H1 (cell line): ENCODE measurements at regions not wholly inside any gene's neighbourhood (a gene's known extent, or its start where the extent isn't known, plus 50 kb on each side); places are given as distances from the start of the nearest gene placed in this dataset.

Experiments used
- CTCF ChIA-PET: fragments of 300-600 bp; sonication (Branson Sonifier 250); formaldehyde crosslinking; loops from one replicate; lab custom pipeline; 2021; ENCODE audit not compliant: partially characterized antibody; lab: Charles Lee
- POLR2A ChIA-PET: fragments of 300-600 bp; sonication (Branson Sonifier 250); formaldehyde crosslinking; loops from one replicate; lab custom pipeline; 2021; ENCODE audit warnings: inconsistent platforms; ENCODE audit not compliant: partially characterized antibody; lab: Charles Lee
- DNase-seq, 2 experiments: peaks; one replicate each; pipeline versions ENCODE4 v3.0.0 to v3.0.0-alpha.2; 2010 to 2022; ENCODE audit warnings: low spot score in 2 of 2, low read depth in 1 of 2, mixed read lengths in 1 of 2
- FAIRE-seq: peaks from 2 replicates; lab custom pipeline; 2011; peaks lifted over from hg19 to GRCh38; lab: Jason Lieb, UNC
- H2AFZ ChIP-seq: 2 replicates; pipeline ENCODE4 v1.8.1; 2012; ENCODE audit warnings: low read length, inconsistent platforms
- H2AK5ac ChIP-seq: 2 replicates; pipeline ENCODE4 v1.6.1; 2013; ENCODE audit warnings: low read depth, low read length
- H2BK120ac ChIP-seq: replicated peaks from 2 replicates; pipeline ENCODE3; 2013; ENCODE audit warnings: low read depth, low read length, inconsistent platforms
- H2BK12ac ChIP-seq: 2 replicates; pipeline ENCODE4 v1.6.1; 2013; ENCODE audit warnings: low read depth, low read length
- H2BK15ac ChIP-seq: 2 replicates; pipeline ENCODE4 v1.6.1; 2013; ENCODE audit warnings: low read length
- H2BK20ac ChIP-seq: 2 replicates; pipeline ENCODE4 v1.6.1; 2013; ENCODE audit warnings: low read length
- H2BK5ac ChIP-seq: 2 replicates; pipeline ENCODE4 v1.6.1; 2013; ENCODE audit warnings: low read depth, low read length
- H3K14ac ChIP-seq: 2 replicates; pipeline ENCODE4 v1.6.1; 2013; ENCODE audit warnings: inconsistent platforms; ENCODE audit not compliant: insufficient read length
- H3K18ac ChIP-seq: 2 replicates; pipeline ENCODE4 v1.6.1; 2013; ENCODE audit warnings: low read length; ENCODE audit errors: extremely low read depth
- H3K23ac ChIP-seq: 2 replicates; pipeline ENCODE4 v1.6.1; 2013; ENCODE audit warnings: inconsistent platforms; ENCODE audit not compliant: insufficient read length
- H3K23me2 ChIP-seq: 2 replicates; pipeline ENCODE4 v1.6.1; 2013; ENCODE audit warnings: low read depth, low read length
- H3K27ac ChIP-seq: 2 replicates; pipeline ENCODE4 v1.6.1; 2011; ENCODE audit warnings: low read depth, low read length, inconsistent platforms
- H3K27me3 ChIP-seq, 4 experiments: replicated peaks in 1 of 4; 1 replicate in 1 of 4; 2 replicates in 3 of 4; pipeline versions ENCODE4 v1.6.1 to v1.8.1; 2011 to 2013; ENCODE audit warnings: low read length in 3 of 4, mild to moderate bottlenecking in 3 of 4, inconsistent platforms in 2 of 4, mixed read lengths in 2 of 4, moderate library complexity in 1 of 4; ENCODE audit not compliant: control insufficient read depth in 3 of 4, insufficient read depth in 3 of 4; ENCODE audit errors: extremely low read depth in 1 of 4
- H3K36me3 ChIP-seq, 4 experiments: 2 replicates each; pipeline versions ENCODE4 v1.6.1 to v1.8.1; 2011 to 2013; ENCODE audit warnings: mild to moderate bottlenecking in 4 of 4, low read length in 3 of 4, moderate library complexity in 2 of 4, control low read depth in 1 of 4, inconsistent platforms in 1 of 4; ENCODE audit not compliant: insufficient read depth in 4 of 4, control insufficient read depth in 2 of 4
- H3K4ac ChIP-seq: replicated peaks from 2 replicates; pipeline ENCODE3; 2013; ENCODE audit warnings: low read length, low read depth, mixed read lengths, inconsistent platforms; ENCODE audit not compliant: insufficient read length
- H3K4me1 ChIP-seq, 4 experiments: replicated peaks in 1 of 4; 1 replicate in 1 of 4; 2 replicates in 3 of 4; pipeline versions ENCODE4 v1.6.1 to v1.8.1; 2011 to 2013; ENCODE audit warnings: low read length in 3 of 4, inconsistent platforms in 2 of 4, mixed read lengths in 1 of 4; ENCODE audit not compliant: insufficient read depth in 4 of 4, control insufficient read depth in 3 of 4
- H3K4me2 ChIP-seq, 2 experiments: 2 replicates each; pipeline versions ENCODE4 v1.6.1 to v1.8.1; 2011 to 2013; ENCODE audit warnings: low read depth in 2 of 2, low read length in 2 of 2, control low read depth in 1 of 2, inconsistent platforms in 1 of 2, mild to moderate bottlenecking in 1 of 2; ENCODE audit not compliant: insufficient read depth in 1 of 2
- H3K4me3 ChIP-seq, 4 experiments: fragments of 200-600, 300-600 bp in 1 of 4; sonication (generic), shearing (Covaris generic), sonication (Bioruptor Twin) in 1 of 4; 2 replicates each; pipeline versions ENCODE4 v1.5.1 to v1.8.1; 2011 to 2016; ENCODE audit warnings: low read length in 4 of 4, low read depth in 3 of 4, control low read depth in 2 of 4, inconsistent platforms in 2 of 4, mild to moderate bottlenecking in 2 of 4, mixed read lengths in 1 of 4, moderate library complexity in 1 of 4; ENCODE audit not compliant: insufficient read depth in 2 of 4; ENCODE audit errors: extremely low read depth in 1 of 4
- H3K56ac ChIP-seq: replicated peaks from 2 replicates; pipeline ENCODE3; 2013; ENCODE audit warnings: low read depth, mild to moderate bottlenecking, mixed read lengths, low read length, inconsistent platforms; ENCODE audit not compliant: insufficient read length
- H3K79me1 ChIP-seq: 2 replicates; pipeline ENCODE4 v1.6.1; 2013; ENCODE audit warnings: low read depth, low read length, control low read depth
- H3K79me2 ChIP-seq, 2 experiments: 2 replicates each; pipeline versions ENCODE4 v1.6.1 to v1.8.1; 2012 to 2013; ENCODE audit warnings: low read length in 2 of 2, mild to moderate bottlenecking in 2 of 2, inconsistent platforms in 1 of 2; ENCODE audit not compliant: insufficient read depth in 2 of 2, control insufficient read depth in 1 of 2
- H3K9ac ChIP-seq, 4 experiments: replicated peaks in 1 of 4; 1 replicate in 1 of 4; 2 replicates in 3 of 4; pipeline versions ENCODE4 v1.6.1 to v1.8.1; 2011 to 2013; ENCODE audit warnings: low read depth in 3 of 4, low read length in 3 of 4, control low read depth in 2 of 4, mild to moderate bottlenecking in 2 of 4, moderate library complexity in 2 of 4, inconsistent platforms in 1 of 4; ENCODE audit errors: extremely low read depth in 1 of 4
- H3K9me3 ChIP-seq, 2 experiments: 2 replicates each; pipeline versions ENCODE4 v1.6.1 to v1.8.1; 2012 to 2013; ENCODE audit warnings: mild to moderate bottlenecking in 2 of 2, moderate library complexity in 2 of 2, control low read depth in 1 of 2, inconsistent platforms in 1 of 2, low read depth in 1 of 2, low read length in 1 of 2, mixed read lengths in 1 of 2; ENCODE audit not compliant: insufficient read depth in 2 of 2
- H4K20me1 ChIP-seq, 2 experiments: replicated peaks in 1 of 2; 2 replicates each; pipeline versions ENCODE3 to v1.8.1; 2011 to 2013; ENCODE audit warnings: inconsistent platforms in 2 of 2, low read length in 2 of 2, mild to moderate bottlenecking in 1 of 2; ENCODE audit not compliant: insufficient read depth in 2 of 2, control insufficient read depth in 1 of 2
- H4K5ac ChIP-seq: 2 replicates; pipeline ENCODE4 v1.6.1; 2013; ENCODE audit warnings: low read length, low read depth, mixed read lengths, inconsistent platforms; ENCODE audit not compliant: insufficient read length
- H4K8ac ChIP-seq: 2 replicates; pipeline ENCODE4 v1.8.0; 2013; ENCODE audit warnings: mild to moderate bottlenecking, moderate library complexity, low read length, inconsistent platforms; ENCODE audit not compliant: insufficient read depth; ENCODE audit errors: extremely low read depth
- H4K91ac ChIP-seq: replicated peaks from 2 replicates; pipeline ENCODE3; 2013; ENCODE audit warnings: low read length, mixed read lengths, inconsistent platforms; ENCODE audit not compliant: insufficient read length
- HDAC2 ChIP-seq, 2 experiments: fragments of 300-600 bp in 1 of 2; sonication (generic) in 1 of 2; IDR thresholded peaks; 2 replicates each; pipeline ENCODE4 v1.6.1; 2011 to 2012; ENCODE audit warnings: low read depth in 2 of 2, low read length in 2 of 2, mild to moderate bottlenecking in 2 of 2, moderate library complexity in 2 of 2, borderline replicate concordance in 1 of 2, inconsistent platforms in 1 of 2
- TCF12 ChIP-seq: IDR thresholded peaks from 2 replicates; pipeline ENCODE4 v1.6.1; 2011; ENCODE audit warnings: low read depth, mild to moderate bottlenecking, low read length
- WGBS, 2 experiments: shearing (Covaris generic) in 1 of 2; methylation state at CpG; one replicate each; pipeline versions ENCODE4 v1.1.6 to v1.1.7; 2013 to 2015; ENCODE audit warnings: low lambda C conversion rate in 2 of 2, mixed read lengths in 2 of 2, inconsistent platforms in 1 of 2, low coverage in 1 of 2, missing lambda C conversion rate in 1 of 2; ENCODE audit not compliant: insufficient replicate concordance in 2 of 2, insufficient coverage in 1 of 2, insufficient read length in 1 of 2; ENCODE audit errors: extremely low coverage in 1 of 2, missing lambda C conversion rate in 1 of 2; 5-methylcytosine and 5-hydroxymethylcytosine counted together

DNA sequence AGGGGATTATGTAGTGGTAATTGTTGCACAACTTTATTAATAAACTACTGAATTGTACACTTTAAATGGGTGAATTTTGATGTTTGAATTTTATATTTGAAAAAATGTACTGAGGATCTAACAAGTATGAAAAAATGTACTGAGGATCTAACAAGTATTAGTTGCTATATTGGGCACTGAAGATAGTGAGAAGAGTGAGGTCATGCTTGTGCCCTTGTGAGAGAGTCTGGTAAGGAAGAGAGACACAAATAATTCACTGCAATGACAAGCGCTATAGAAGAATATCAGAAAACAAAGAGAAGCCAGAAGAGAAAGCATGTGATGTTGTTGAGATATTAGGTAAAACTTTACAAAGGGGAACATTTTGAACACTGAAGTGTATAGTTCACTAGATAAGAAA lies 137.6 kb downstream of the DTWD1 start:
- Histone ChIP-seq H2AFZ (no peak overlapping the region), H3K14ac (no peak overlapping the region), H4K91ac (no peak overlapping the region), H3K23me2 (no peaks in the 10 kb centered on the region), H2BK120ac (no peak overlapping the region), H3K9me3 (no peaks in the 10 kb centered on the region; a peak in 1 of 4 replicates), H4K5ac (no peak overlapping the region), H3K27me3 (no peaks in the 10 kb centered on the region), H3K56ac (no peak overlapping the region), H3K27ac (no peak overlapping the region), H3K4me2 (no peak overlapping the region), H3K79me1 (no peaks in the 10 kb centered on the region), H3K4me3 (no peak overlapping the region), H3K18ac (no peak overlapping the region), H3K79me2 (no peaks in the 10 kb centered on the region), H2BK5ac (no peak overlapping the region), H3K23ac (no peak overlapping the region), H3K36me3 (no peaks in the 10 kb centered on the region), H2AK5ac (no peak overlapping the region), H4K20me1 (no peaks in the 10 kb centered on the region), H3K4me1 (no peaks in the 10 kb centered on the region), H2BK15ac (no peak overlapping the region), H2BK12ac (no peak overlapping the region), H3K4ac (no peak overlapping the region), H2BK20ac (no peak overlapping the region), H3K9ac (no peak overlapping the region), H4K8ac (no peak overlapping the region)
- no peak for TF ChIP-seq HDAC2 (IDR thresholded peaks at IDR 0.05; ENCODE audit: borderline replicate concordance in 1 of 2, low read depth in 2 of 2, low read length in 2 of 2)
- TF ChIP-seq TCF12, result no peak
- DNase-seq, result no peak
- ChIA-PET POLR2A (no interaction called here), CTCF (no interaction called here)
- no peak for FAIRE-seq
- 93% methylated on average over 1 of the region's 1 CpG; no CpG with 5 or more reads in 1 of the 2 experiments for WGBS, 2 experiments
